H1 (cell line): ENCODE measurements at regions not wholly inside any gene's neighbourhood (a gene's known extent, or its start where the extent isn't known, plus 50 kb on each side); places are given as distances from the start of the nearest gene placed in this dataset.

Experiments
- CTCF ChIA-PET: fragments of 300-600 bp; sonication (Branson Sonifier 250); formaldehyde crosslinking; loops from one replicate; lab custom pipeline; 2021; ENCODE audit not compliant: partially characterized antibody; lab: Charles Lee
- POLR2A ChIA-PET: fragments of 300-600 bp; sonication (Branson Sonifier 250); formaldehyde crosslinking; loops from one replicate; lab custom pipeline; 2021; ENCODE audit warnings: inconsistent platforms; ENCODE audit not compliant: partially characterized antibody; lab: Charles Lee
- DNase-seq, 2 experiments: peaks; one replicate each; pipeline versions ENCODE4 v3.0.0 to v3.0.0-alpha.2; 2010 to 2022; ENCODE audit warnings: low spot score in 2 of 2, low read depth in 1 of 2, mixed read lengths in 1 of 2
- FAIRE-seq: peaks from 2 replicates; lab custom pipeline; 2011; peaks lifted over from hg19 to GRCh38; lab: Jason Lieb, UNC
- H2AFZ ChIP-seq: 2 replicates; pipeline ENCODE4 v1.8.1; 2012; ENCODE audit warnings: low read length, inconsistent platforms
- H2AK5ac ChIP-seq: 2 replicates; pipeline ENCODE4 v1.6.1; 2013; ENCODE audit warnings: low read depth, low read length
- H2BK120ac ChIP-seq: replicated peaks from 2 replicates; pipeline ENCODE3; 2013; ENCODE audit warnings: low read depth, low read length, inconsistent platforms
- H2BK12ac ChIP-seq: 2 replicates; pipeline ENCODE4 v1.6.1; 2013; ENCODE audit warnings: low read depth, low read length
- H2BK15ac ChIP-seq: 2 replicates; pipeline ENCODE4 v1.6.1; 2013; ENCODE audit warnings: low read length
- H2BK20ac ChIP-seq: 2 replicates; pipeline ENCODE4 v1.6.1; 2013; ENCODE audit warnings: low read length
- H2BK5ac ChIP-seq: 2 replicates; pipeline ENCODE4 v1.6.1; 2013; ENCODE audit warnings: low read depth, low read length
- H3K14ac ChIP-seq: 2 replicates; pipeline ENCODE4 v1.6.1; 2013; ENCODE audit warnings: inconsistent platforms; ENCODE audit not compliant: insufficient read length
- H3K18ac ChIP-seq: 2 replicates; pipeline ENCODE4 v1.6.1; 2013; ENCODE audit warnings: low read length; ENCODE audit errors: extremely low read depth
- H3K23ac ChIP-seq: 2 replicates; pipeline ENCODE4 v1.6.1; 2013; ENCODE audit warnings: inconsistent platforms; ENCODE audit not compliant: insufficient read length
- H3K23me2 ChIP-seq: 2 replicates; pipeline ENCODE4 v1.6.1; 2013; ENCODE audit warnings: low read depth, low read length
- H3K27ac ChIP-seq: 2 replicates; pipeline ENCODE4 v1.6.1; 2011; ENCODE audit warnings: low read depth, low read length, inconsistent platforms
- H3K27me3 ChIP-seq, 4 experiments: replicated peaks in 1 of 4; 1 replicate in 1 of 4; 2 replicates in 3 of 4; pipeline versions ENCODE4 v1.6.1 to v1.8.1; 2011 to 2013; ENCODE audit warnings: low read length in 3 of 4, mild to moderate bottlenecking in 3 of 4, inconsistent platforms in 2 of 4, mixed read lengths in 2 of 4, moderate library complexity in 1 of 4; ENCODE audit not compliant: control insufficient read depth in 3 of 4, insufficient read depth in 3 of 4; ENCODE audit errors: extremely low read depth in 1 of 4
- H3K36me3 ChIP-seq, 4 experiments: 2 replicates each; pipeline versions ENCODE4 v1.6.1 to v1.8.1; 2011 to 2013; ENCODE audit warnings: mild to moderate bottlenecking in 4 of 4, low read length in 3 of 4, moderate library complexity in 2 of 4, control low read depth in 1 of 4, inconsistent platforms in 1 of 4; ENCODE audit not compliant: insufficient read depth in 4 of 4, control insufficient read depth in 2 of 4
- H3K4ac ChIP-seq: replicated peaks from 2 replicates; pipeline ENCODE3; 2013; ENCODE audit warnings: low read length, low read depth, mixed read lengths, inconsistent platforms; ENCODE audit not compliant: insufficient read length
- H3K4me1 ChIP-seq, 4 experiments: replicated peaks in 1 of 4; 1 replicate in 1 of 4; 2 replicates in 3 of 4; pipeline versions ENCODE4 v1.6.1 to v1.8.1; 2011 to 2013; ENCODE audit warnings: low read length in 3 of 4, inconsistent platforms in 2 of 4, mixed read lengths in 1 of 4; ENCODE audit not compliant: insufficient read depth in 4 of 4, control insufficient read depth in 3 of 4
- H3K4me2 ChIP-seq, 2 experiments: 2 replicates each; pipeline versions ENCODE4 v1.6.1 to v1.8.1; 2011 to 2013; ENCODE audit warnings: low read depth in 2 of 2, low read length in 2 of 2, control low read depth in 1 of 2, inconsistent platforms in 1 of 2, mild to moderate bottlenecking in 1 of 2; ENCODE audit not compliant: insufficient read depth in 1 of 2
- H3K4me3 ChIP-seq, 4 experiments: fragments of 200-600, 300-600 bp in 1 of 4; sonication (generic), shearing (Covaris generic), sonication (Bioruptor Twin) in 1 of 4; 2 replicates each; pipeline versions ENCODE4 v1.5.1 to v1.8.1; 2011 to 2016; ENCODE audit warnings: low read length in 4 of 4, low read depth in 3 of 4, control low read depth in 2 of 4, inconsistent platforms in 2 of 4, mild to moderate bottlenecking in 2 of 4, mixed read lengths in 1 of 4, moderate library complexity in 1 of 4; ENCODE audit not compliant: insufficient read depth in 2 of 4; ENCODE audit errors: extremely low read depth in 1 of 4
- H3K56ac ChIP-seq: replicated peaks from 2 replicates; pipeline ENCODE3; 2013; ENCODE audit warnings: low read depth, mild to moderate bottlenecking, mixed read lengths, low read length, inconsistent platforms; ENCODE audit not compliant: insufficient read length
- H3K79me1 ChIP-seq: 2 replicates; pipeline ENCODE4 v1.6.1; 2013; ENCODE audit warnings: low read depth, low read length, control low read depth
- H3K79me2 ChIP-seq, 2 experiments: 2 replicates each; pipeline versions ENCODE4 v1.6.1 to v1.8.1; 2012 to 2013; ENCODE audit warnings: low read length in 2 of 2, mild to moderate bottlenecking in 2 of 2, inconsistent platforms in 1 of 2; ENCODE audit not compliant: insufficient read depth in 2 of 2, control insufficient read depth in 1 of 2
- H3K9ac ChIP-seq, 4 experiments: replicated peaks in 1 of 4; 1 replicate in 1 of 4; 2 replicates in 3 of 4; pipeline versions ENCODE4 v1.6.1 to v1.8.1; 2011 to 2013; ENCODE audit warnings: low read depth in 3 of 4, low read length in 3 of 4, control low read depth in 2 of 4, mild to moderate bottlenecking in 2 of 4, moderate library complexity in 2 of 4, inconsistent platforms in 1 of 4; ENCODE audit errors: extremely low read depth in 1 of 4
- H3K9me3 ChIP-seq, 2 experiments: 2 replicates each; pipeline versions ENCODE4 v1.6.1 to v1.8.1; 2012 to 2013; ENCODE audit warnings: mild to moderate bottlenecking in 2 of 2, moderate library complexity in 2 of 2, control low read depth in 1 of 2, inconsistent platforms in 1 of 2, low read depth in 1 of 2, low read length in 1 of 2, mixed read lengths in 1 of 2; ENCODE audit not compliant: insufficient read depth in 2 of 2
- H4K20me1 ChIP-seq, 2 experiments: replicated peaks in 1 of 2; 2 replicates each; pipeline versions ENCODE3 to v1.8.1; 2011 to 2013; ENCODE audit warnings: inconsistent platforms in 2 of 2, low read length in 2 of 2, mild to moderate bottlenecking in 1 of 2; ENCODE audit not compliant: insufficient read depth in 2 of 2, control insufficient read depth in 1 of 2
- H4K5ac ChIP-seq: 2 replicates; pipeline ENCODE4 v1.6.1; 2013; ENCODE audit warnings: low read length, low read depth, mixed read lengths, inconsistent platforms; ENCODE audit not compliant: insufficient read length
- H4K8ac ChIP-seq: 2 replicates; pipeline ENCODE4 v1.8.0; 2013; ENCODE audit warnings: mild to moderate bottlenecking, moderate library complexity, low read length, inconsistent platforms; ENCODE audit not compliant: insufficient read depth; ENCODE audit errors: extremely low read depth
- H4K91ac ChIP-seq: replicated peaks from 2 replicates; pipeline ENCODE3; 2013; ENCODE audit warnings: low read length, mixed read lengths, inconsistent platforms; ENCODE audit not compliant: insufficient read length
- CTCF ChIP-seq, 3 experiments: IDR thresholded peaks; 1 replicate in 2 of 3; 2 replicates in 1 of 3; pipeline versions ENCODE4 v1.5.1 to v1.6.1; 2011; ENCODE audit warnings: low read length in 3 of 3, mild to moderate bottlenecking in 3 of 3, inconsistent platforms in 2 of 3, low read depth in 1 of 3, moderate library complexity in 1 of 3; ENCODE audit not compliant: insufficient read depth in 1 of 3; ENCODE audit errors: control extremely low read depth in 1 of 3
- EZH2 ChIP-seq: fragments of 200-600 bp; sonication (generic); IDR thresholded peaks from 2 replicates; pipeline ENCODE4 v1.7.1; 2012; ENCODE audit warnings: low read depth, mild to moderate bottlenecking, moderate library complexity, low read length, inconsistent platforms; ENCODE audit not compliant: severe bottlenecking
- FOSL1 ChIP-seq: IDR thresholded peaks from 2 replicates; pipeline ENCODE4 v1.6.1; 2011; ENCODE audit warnings: mild to moderate bottlenecking, low read depth, low read length, moderate library complexity; ENCODE audit not compliant: insufficient read depth
- KDM1A ChIP-seq: fragments of 200-600, 300-600 bp; sonication (generic); IDR thresholded peaks from 2 replicates; pipeline ENCODE4 v1.7.1; 2016; ENCODE audit warnings: mild to moderate bottlenecking, low read length, borderline replicate concordance
- NANOG ChIP-seq: IDR thresholded peaks from 2 replicates; pipeline ENCODE4 v1.6.1; 2011; ENCODE audit warnings: low read length, low read depth, mild to moderate bottlenecking, inconsistent platforms; ENCODE audit not compliant: insufficient read depth, poor library complexity, severe bottlenecking
- NRF1 ChIP-seq: IDR thresholded peaks from 2 replicates; pipeline ENCODE4 v1.6.1; 2011; ENCODE audit warnings: mild to moderate bottlenecking, low read depth, low read length, improper control_type of control experiment
- POU5F1 ChIP-seq: IDR thresholded peaks from 2 replicates; pipeline ENCODE4 v1.6.1; 2011; ENCODE audit warnings: low read depth, mild to moderate bottlenecking, low read length, moderate library complexity
- RBBP5 ChIP-seq: IDR thresholded peaks from 2 replicates; pipeline ENCODE4 v1.7.1; 2012; ENCODE audit warnings: low read depth, mild to moderate bottlenecking, inconsistent platforms, low read length, moderate library complexity, borderline replicate concordance
- RFX5 ChIP-seq: IDR thresholded peaks from 2 replicates; pipeline ENCODE4 v1.6.1; 2011; ENCODE audit warnings: low read depth, low read length, improper control_type of control experiment, borderline replicate concordance
- TAF7 ChIP-seq: optimal IDR thresholded peaks from 2 replicates; pipeline ENCODE3; 2011; ENCODE audit warnings: low read depth, mild to moderate bottlenecking, inconsistent platforms, low read length, moderate library complexity, borderline replicate concordance
- ZNF274 ChIP-seq: IDR thresholded peaks from 2 replicates; pipeline ENCODE4 v1.7.0; 2012; ENCODE audit warnings: low read length, borderline replicate concordance; ENCODE audit errors: extremely low read depth
- WGBS, 2 experiments: shearing (Covaris generic) in 1 of 2; methylation state at CpG; one replicate each; pipeline versions ENCODE4 v1.1.6 to v1.1.7; 2013 to 2015; ENCODE audit warnings: low lambda C conversion rate in 2 of 2, mixed read lengths in 2 of 2, inconsistent platforms in 1 of 2, low coverage in 1 of 2, missing lambda C conversion rate in 1 of 2; ENCODE audit not compliant: insufficient replicate concordance in 2 of 2, insufficient coverage in 1 of 2, insufficient read length in 1 of 2; ENCODE audit errors: extremely low coverage in 1 of 2, missing lambda C conversion rate in 1 of 2; 5-methylcytosine and 5-hydroxymethylcytosine counted together

- H4K8ac ChIP-seq, result no peak overlapping the region
- H3K27ac ChIP-seq, result no peak overlapping the region
- no peak overlapping the region for H3K14ac ChIP-seq
- H3K79me1 ChIP-seq, result no peaks in the 10 kb centered on the region
- H4K20me1 ChIP-seq, result no peaks in the 10 kb centered on the region
- no peak for TF ChIP-seq POU5F1
- TF ChIP-seq ZNF274, result no peak
- no peak for TF ChIP-seq TAF7
- TF ChIP-seq CTCF (IDR thresholded peaks at IDR 0.05; ENCODE audit: control extremely low read depth in 1 of 3, insufficient read depth in 1 of 3, low read depth in 1 of 3, low read length in 3 of 3), result no peak
- no peak for TF ChIP-seq RFX5
- TF ChIP-seq FOSL1, result no peak
- TF ChIP-seq NANOG, result no peak
- no peak for TF ChIP-seq RBBP5
- TF ChIP-seq EZH2, result no peak
- TF ChIP-seq NRF1, result no peak
- no peak for TF ChIP-seq KDM1A
- TF ChIP-seq, all 59 proteins: peak for 0
- Histone ChIP-seq H3K79me2 (no peaks in the 10 kb centered on the region), H4K5ac (no peak overlapping the region), H2BK5ac (no peak overlapping the region), H2BK120ac (no peak overlapping the region), H3K18ac (no peak overlapping the region), H3K4me3 (no peak overlapping the region), H3K9ac (no peak overlapping the region), H3K56ac (no peak overlapping the region), H3K9me3 (no peaks in the 10 kb centered on the region; a peak in 1 of 4 replicates), H3K23ac (no peak overlapping the region), H2BK12ac (no peak overlapping the region), H2BK20ac (no peak overlapping the region), H2AK5ac (no peak overlapping the region), H2AFZ (no peak overlapping the region), H4K91ac (no peak overlapping the region), H3K36me3 (no peaks in the 10 kb centered on the region), H2BK15ac (no peak overlapping the region), H3K4ac (no peak overlapping the region), H3K23me2 (no peaks in the 10 kb centered on the region), H3K27me3 (no peaks in the 10 kb centered on the region), H3K4me2 (no peak overlapping the region), H3K4me1 (peaks cover 0 to 8% (median 0%) of the 10 kb centered on the region in 4 experiments; a peak in 1 of 7 replicates)
- POLR2A ChIA-PET, result no interaction called here
- 84% methylated on average over 1 of the region's 1 CpG; no CpG with 5 or more reads in 1 of the 2 experiments for WGBS, 2 experiments
- FAIRE-seq (no peak), DNase-seq (no peak)
- CTCF ChIA-PET, result no interaction called here
Measured at GRCh38 chr15:59821286-59821685, 132.2 kb upstream of the BNIP2 start.
